Gastrocnemius medialis (tissue), 4 donors: ENCODE measurements at regions not wholly inside any gene's neighbourhood (a gene's known extent, or its start where the extent isn't known, plus 50 kb on each side); places are given as distances from the start of the nearest gene placed in this dataset.

Source experiments
- POLR2A ChIP-seq, 2 donors: fragments of 450-650 bp; IDR thresholded peaks; one replicate each; pipeline ENCODE4 v1.6.1; 2017; ENCODE audit warnings: antibody characterized with exemption in 2 of 2, mild to moderate bottlenecking in 2 of 2, moderate library complexity in 2 of 2
- TF ChIP-seq, protein P1 (sequence below), 5 experiments: fragments of 450-650 bp in 3 of 5; fragments of 200-600 bp in 2 of 5; sonication (generic) in 2 of 5; IDR thresholded peaks in 4 of 5; conservative IDR thresholded peaks in 1 of 5; 1 replicate in 4 of 5; 2 replicates in 1 of 5; pipeline ENCODE4 v1.5.1; 2016 to 2019; ENCODE audit warnings: antibody characterized with exemption in 5 of 5, mild to moderate bottlenecking in 3 of 5, moderate library complexity in 3 of 5

DNA sequence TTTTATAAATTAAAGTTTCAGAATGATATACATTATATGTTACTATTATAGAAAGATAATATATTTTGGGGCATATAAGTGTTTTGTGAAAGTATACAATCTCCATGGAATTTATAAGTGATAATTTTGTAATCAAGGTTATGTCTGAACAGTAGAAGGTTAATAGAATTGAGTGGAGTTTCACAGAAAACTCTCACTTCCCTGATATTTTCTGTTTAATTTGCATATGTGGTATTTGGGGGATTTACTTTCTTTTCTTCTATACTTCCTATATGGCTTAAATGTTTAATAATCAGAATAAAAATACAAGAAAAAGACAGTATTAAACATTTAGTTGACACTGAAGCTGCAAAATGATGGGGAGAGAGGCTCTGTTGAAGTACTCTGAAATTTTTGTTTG lies 848.5 kb downstream of the DACH1 start:
- TF ChIP-seq, protein P1, sequence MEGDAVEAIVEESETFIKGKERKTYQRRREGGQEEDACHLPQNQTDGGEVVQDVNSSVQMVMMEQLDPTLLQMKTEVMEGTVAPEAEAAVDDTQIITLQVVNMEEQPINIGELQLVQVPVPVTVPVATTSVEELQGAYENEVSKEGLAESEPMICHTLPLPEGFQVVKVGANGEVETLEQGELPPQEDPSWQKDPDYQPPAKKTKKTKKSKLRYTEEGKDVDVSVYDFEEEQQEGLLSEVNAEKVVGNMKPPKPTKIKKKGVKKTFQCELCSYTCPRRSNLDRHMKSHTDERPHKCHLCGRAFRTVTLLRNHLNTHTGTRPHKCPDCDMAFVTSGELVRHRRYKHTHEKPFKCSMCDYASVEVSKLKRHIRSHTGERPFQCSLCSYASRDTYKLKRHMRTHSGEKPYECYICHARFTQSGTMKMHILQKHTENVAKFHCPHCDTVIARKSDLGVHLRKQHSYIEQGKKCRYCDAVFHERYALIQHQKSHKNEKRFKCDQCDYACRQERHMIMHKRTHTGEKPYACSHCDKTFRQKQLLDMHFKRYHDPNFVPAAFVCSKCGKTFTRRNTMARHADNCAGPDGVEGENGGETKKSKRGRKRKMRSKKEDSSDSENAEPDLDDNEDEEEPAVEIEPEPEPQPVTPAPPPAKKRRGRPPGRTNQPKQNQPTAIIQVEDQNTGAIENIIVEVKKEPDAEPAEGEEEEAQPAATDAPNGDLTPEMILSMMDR (IDR thresholded peaks at IDR 0.05 in 4 of 5, conservative IDR thresholded peaks at IDR 0.05 in 1 of 5), result no peak
- TF ChIP-seq POLR2A (IDR thresholded peaks at IDR 0.05), result no peak
